Fibroblast of mammary gland (primary cell): ENCODE measurements at regions not wholly inside any gene's neighbourhood (a gene's known extent, or its start where the extent isn't known, plus 50 kb on each side); places are given as distances from the start of the nearest gene placed in this dataset.

ENCODE experiments used
- DNase-seq: peaks from one replicate; pipeline ENCODE4 v3.0.0-alpha.2; 2010; ENCODE audit warnings: low read depth
- H3K4me3 ChIP-seq: 2 replicates; pipeline ENCODE4 v1.5.1; 2011; ENCODE audit warnings: low read depth, mild to moderate bottlenecking, low read length, moderate library complexity; ENCODE audit not compliant: control insufficient read depth
- TF ChIP-seq, protein P1 (sequence below): conservative IDR thresholded peaks from 2 replicates; pipeline ENCODE4 v1.5.1; 2011; ENCODE audit warnings: low read depth, low read length, inconsistent platforms; ENCODE audit not compliant: control insufficient read depth, insufficient read depth

- TF ChIP-seq, protein P1, sequence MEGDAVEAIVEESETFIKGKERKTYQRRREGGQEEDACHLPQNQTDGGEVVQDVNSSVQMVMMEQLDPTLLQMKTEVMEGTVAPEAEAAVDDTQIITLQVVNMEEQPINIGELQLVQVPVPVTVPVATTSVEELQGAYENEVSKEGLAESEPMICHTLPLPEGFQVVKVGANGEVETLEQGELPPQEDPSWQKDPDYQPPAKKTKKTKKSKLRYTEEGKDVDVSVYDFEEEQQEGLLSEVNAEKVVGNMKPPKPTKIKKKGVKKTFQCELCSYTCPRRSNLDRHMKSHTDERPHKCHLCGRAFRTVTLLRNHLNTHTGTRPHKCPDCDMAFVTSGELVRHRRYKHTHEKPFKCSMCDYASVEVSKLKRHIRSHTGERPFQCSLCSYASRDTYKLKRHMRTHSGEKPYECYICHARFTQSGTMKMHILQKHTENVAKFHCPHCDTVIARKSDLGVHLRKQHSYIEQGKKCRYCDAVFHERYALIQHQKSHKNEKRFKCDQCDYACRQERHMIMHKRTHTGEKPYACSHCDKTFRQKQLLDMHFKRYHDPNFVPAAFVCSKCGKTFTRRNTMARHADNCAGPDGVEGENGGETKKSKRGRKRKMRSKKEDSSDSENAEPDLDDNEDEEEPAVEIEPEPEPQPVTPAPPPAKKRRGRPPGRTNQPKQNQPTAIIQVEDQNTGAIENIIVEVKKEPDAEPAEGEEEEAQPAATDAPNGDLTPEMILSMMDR = no peak
- no peak for DNase-seq
- H3K4me3 ChIP-seq = no peak overlapping the region
Observed at GRCh38 chr14:56891226-56891625, 80.9 kb upstream of the OTX2 start.

DNA sequence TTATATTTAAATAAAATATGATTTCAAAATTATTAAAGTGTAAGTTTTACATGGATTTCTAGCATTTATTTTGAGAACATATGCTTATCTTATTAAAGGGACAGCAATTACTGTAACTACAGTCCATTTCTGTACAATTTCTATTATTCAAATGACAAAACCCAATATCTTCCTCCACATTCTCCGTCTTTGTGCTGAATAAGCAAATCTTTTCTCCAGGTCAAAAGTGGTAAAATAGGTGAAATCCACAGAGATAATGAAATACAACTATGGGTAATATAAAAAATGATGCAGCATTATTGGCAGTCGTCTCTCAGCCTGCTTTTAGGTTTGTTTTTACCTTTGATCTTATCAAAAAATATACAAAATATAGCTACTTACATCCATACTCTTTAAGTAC is 79.4 kb upstream of the OTX2 start:
- no peak overlapping the region for H3K4me3 ChIP-seq
- TF ChIP-seq, protein P1 = no peak
- no peak for DNase-seq

DNA sequence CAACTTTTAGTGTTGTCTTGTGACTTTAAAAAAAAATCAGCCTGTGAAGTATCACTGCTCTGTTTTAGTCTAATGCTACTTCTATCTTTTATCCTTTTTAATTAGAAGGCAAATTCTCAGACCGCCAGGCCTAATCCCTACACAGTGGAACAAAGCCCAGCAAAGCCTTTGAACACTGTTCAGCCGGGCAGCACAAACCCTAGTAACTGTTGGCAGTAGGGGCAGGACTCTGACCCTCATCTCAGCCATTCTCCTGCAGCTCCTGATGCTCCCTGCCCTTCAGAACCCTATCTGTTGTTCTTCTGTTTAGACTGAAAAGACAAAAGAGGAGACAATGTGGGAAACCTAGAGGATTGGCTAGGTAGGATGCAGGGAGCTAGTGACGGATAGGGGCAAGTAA is 78.0 kb upstream of the OTX2 start:
- no peak overlapping the region for H3K4me3 ChIP-seq
- TF ChIP-seq, protein P1 = no peak
- DNase-seq = no peak

- no peak overlapping the region for H3K4me3 ChIP-seq
- TF ChIP-seq, protein P1 = no peak
Observed at GRCh38 chr14:56887216-56887615, 76.9 kb upstream of the OTX2 start.

DNA sequence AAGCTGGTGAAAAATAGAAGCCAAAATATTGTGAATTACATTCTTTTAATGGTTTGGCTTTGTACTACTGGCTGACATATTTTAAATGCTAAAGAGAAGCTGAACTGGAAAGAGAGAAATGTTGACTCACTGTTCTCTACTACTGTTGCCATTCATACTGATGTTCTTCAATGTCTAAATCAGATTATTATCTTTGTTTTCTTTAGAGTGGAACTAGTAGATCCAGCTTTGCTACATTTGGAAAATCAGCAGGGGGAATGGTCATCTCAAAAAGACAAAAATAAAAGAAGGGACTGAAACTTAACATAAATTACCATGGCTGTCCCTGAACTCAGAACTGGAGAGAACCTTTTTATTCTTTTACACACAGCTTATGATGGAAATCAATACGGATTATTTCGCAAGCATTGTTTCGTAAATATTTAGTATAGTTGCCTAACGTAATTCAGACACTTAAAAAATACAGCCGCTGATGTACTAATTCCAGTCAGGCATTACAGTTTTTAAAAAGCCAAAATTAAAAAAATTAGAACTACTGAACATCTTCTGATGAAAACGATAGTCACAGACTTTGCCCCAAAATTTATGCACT is 76.3 kb upstream of the OTX2 start:
- H3K4me3 ChIP-seq = no peak overlapping the region
- DNase-seq = no peak
- TF ChIP-seq, protein P1 = no peak

More at GRCh38 chr14:56887216-56887615, 76.9 kb upstream of the OTX2 start:
- no peak for DNase-seq

GRCh38 chr14:56885825-56886224 is 75.5 kb upstream of the OTX2 start:
- TF ChIP-seq, protein P1 = no peak
- no peak overlapping the region for H3K4me3 ChIP-seq
- DNase-seq = no peak

- H3K4me3 ChIP-seq = no peak overlapping the region
- no peak for DNase-seq
- TF ChIP-seq, protein P1 = no peak
Observed at GRCh38 chr14:56884617-56885016, 74.3 kb upstream of the OTX2 start.
